ENCODE measurements at regions not wholly inside any gene's neighbourhood (a gene's known extent, or its start where the extent isn't known, plus 50 kb on each side); places are given as distances from the start of the nearest gene placed in this dataset.
A peak's percentile ranks its signal among the peaks of the same experiment; 100 is the strongest.
"Not testable (repeated sequence)": the region's sequence is repeated elsewhere in the genome, so short reads cannot be mapped to it uniquely, and the experiment has no call there.

GRCh38 chr2:236415684-236416444 lies 151.7 kb upstream of the ASB18 start:
- DNase-seq (ENCODE audit: low spot score) = no peak

GRCh38 chr2:236417150-236417549 lies 152.5 kb upstream of the ACKR3 start:
- DNase-seq (ENCODE audit: low spot score) = no peak

- peak; percentile 60 for DNase-seq (ENCODE audit: low spot score)
Observed at GRCh38 chr2:236430584-236430983, 139.0 kb upstream of the ACKR3 start.

DNA sequence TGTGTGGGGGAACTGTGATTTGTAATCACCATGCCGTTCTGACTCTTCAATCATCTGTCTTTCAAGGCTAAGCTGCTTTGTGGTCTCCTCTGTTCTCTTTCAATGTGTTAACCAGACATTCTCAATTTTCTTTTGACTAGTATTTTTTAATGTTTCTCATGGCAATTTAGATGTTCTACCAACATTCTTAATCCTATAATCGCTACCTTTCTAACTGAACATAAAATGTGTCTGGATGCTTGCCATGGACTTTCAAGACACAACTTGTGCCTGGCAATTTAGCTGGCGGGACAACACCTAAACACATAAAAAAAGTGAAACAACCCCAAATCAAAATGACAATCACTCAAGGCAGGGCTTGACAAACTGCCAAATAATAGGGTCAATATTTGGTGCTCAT lies 135.0 kb upstream of the ACKR3 start:
- no peak for DNase-seq (ENCODE audit: low spot score)

DNA sequence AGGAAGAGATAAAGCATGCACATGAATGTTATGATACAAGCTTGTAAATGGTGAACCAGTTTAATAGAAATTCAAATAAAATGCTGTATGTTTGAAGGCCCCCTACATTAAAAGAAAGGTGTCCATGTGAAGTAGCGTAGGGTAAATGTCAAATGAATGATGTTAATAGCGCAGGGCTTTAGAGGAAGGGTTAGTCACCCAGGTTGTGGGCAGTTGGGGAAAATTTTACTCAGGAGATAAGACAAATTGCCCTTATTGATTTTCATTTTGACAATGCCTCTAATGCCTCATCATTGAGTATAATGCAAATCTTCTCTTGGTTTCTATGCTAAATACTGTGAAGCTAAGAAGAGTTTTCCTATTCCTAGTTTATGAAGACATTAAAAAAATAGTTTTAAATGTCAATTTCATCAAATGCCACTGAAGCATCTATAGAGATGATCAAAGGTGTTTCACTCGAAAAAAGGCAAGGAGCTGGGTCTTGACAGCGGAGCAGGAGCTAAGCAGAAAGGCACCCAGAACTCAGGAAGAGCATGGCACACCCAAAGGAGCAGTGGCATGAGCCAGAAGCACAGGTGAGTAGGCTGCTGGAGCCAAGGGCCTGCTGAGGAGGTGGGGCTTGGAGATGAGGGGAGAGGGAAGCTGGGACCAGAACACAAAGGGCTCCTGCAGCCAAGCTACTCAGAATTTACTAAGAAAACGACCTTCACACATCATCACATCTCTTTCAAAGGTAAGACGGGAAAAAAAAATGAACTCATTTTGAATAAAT lies 129.3 kb upstream of the ACKR3 start:
- DNase-seq (ENCODE audit: low spot score) = no peak

GRCh38 chr2:236444187-236444586 lies 125.4 kb upstream of the ACKR3 start:
- DNase-seq (ENCODE audit: low spot score) = no peak

DNA sequence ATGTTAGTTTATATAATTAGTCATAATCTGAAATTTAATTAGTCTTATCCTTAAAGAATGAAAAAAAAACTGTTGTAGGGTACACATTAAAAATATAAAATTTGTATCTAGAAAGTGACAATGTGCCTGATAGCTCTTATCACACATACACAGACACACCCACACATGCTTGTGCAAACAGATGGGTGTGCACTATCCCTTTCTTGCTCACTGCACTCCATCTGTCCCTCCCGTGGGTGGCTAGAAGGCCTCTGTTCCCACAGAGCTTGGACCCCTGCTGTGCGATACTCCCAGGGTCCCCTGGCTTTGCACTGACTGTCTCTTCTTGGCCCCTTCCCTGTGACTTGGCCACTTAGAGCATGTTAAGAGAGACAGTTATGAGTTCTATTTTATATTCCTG lies 123.9 kb upstream of the ACKR3 start:
- no peak for DNase-seq (ENCODE audit: low spot score)

DNA sequence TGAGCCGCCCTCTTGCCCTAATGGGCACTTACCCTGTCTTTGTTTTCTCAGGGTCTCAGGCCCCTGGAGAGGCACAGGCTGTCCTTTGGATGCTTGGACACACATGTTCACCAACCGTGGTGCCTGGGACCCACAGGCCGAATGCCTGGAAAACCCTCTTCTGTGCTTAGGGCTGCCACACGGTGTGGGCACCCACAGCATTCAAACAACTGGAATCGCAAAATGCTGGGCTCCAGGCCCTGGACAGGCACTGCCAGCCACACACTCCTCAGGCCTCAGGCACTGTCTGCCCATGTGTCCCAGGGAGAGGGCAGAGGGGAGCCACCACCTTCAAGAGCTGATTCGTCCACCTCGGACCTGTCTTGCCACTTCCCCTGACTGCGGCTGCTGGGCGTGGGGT lies 123.1 kb upstream of the ACKR3 start:
- no peak for DNase-seq (ENCODE audit: low spot score)

DNA sequence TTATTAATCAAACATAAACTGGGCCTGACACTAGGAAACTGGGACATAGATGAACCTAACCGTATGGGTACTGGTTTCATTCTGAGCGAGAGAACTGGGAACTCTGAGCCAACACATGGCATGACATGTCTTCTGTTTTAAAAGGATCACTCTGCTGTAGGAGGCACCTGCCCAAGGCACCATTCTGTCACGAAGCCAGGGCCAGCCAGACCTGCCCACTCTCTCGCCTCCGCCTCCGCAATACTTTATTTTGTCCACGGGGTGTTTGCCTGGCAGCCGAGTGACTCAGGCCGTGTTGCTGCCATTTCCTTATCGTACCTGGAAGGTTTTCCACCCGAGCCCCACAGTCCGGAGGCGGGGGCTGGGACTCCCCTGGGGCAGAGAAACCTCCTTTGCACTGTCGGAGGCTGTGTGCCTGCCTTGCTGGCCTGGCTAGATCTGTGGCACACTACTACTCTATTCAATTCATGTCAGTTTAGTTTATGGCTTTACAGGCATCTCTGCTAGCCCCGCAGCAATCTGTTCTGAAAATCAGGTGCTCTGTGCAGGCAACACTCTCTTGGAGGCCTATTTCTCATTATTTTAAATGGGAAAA lies 120.4 kb upstream of the ACKR3 start:
- DNase-seq (ENCODE audit: low spot score) = no peak

DNA sequence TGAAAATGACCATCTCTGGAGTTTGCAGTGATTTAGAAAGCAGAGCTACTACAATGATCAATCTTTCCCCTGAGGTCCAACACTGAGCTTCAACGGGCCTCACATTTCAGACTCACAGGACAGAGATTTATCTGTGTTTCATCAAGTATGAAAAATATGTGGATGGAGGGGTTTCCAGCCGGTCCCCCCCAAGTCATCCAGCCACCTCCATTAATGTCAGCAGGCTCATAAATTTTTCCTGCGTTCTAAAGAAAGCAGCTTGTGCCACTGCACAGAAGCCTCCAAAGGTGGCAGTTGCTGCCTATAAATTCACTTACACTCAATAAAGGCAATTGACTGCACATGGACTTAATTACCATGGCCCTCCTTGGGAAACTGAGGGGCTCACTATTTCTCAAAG lies 117.4 kb upstream of the ACKR3 start:
- DNase-seq (ENCODE audit: low spot score) = no peak

GRCh38 chr2:236454076-236454475 lies 115.5 kb upstream of the ACKR3 start:
- no peak for DNase-seq (ENCODE audit: low spot score)

DNA sequence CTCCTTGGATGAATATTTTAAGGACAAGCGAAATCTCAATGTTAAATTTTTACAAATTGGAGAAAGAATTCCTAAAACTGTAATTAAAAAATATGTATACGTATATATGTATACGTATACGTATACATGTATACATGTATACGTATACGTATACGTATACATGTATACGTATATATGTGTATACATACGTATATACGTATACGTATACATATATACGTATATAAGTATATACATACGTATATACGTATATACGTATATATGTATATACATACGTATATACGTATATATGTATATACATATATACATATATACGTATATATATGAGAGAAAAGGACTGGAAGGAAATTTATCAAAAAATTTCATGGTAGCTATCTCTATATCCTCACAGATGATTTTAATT lies 110.2 kb upstream of the ACKR3 start:
- no peak for DNase-seq (ENCODE audit: low spot score)

DNA sequence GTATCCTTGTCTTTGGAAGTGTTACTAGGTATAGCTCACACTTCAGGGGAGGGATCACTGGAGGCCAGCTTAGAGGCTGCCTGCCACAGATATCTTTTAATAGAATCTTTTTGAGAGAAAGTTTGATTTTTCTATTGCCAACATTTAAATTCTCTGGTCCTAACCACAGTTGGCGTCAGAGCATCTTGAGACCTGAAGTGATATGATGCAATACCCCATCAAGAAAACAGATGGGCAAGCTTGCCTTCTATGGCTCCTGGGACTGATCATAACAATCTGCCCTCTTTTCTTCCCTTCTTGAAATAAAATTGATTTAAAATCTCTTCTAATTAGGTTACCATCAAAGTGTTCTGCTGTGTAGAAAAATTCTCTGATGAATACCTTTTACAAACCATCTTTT lies 105.5 kb upstream of the ACKR3 start:
- DNase-seq (ENCODE audit: low spot score) = no peak

DNA sequence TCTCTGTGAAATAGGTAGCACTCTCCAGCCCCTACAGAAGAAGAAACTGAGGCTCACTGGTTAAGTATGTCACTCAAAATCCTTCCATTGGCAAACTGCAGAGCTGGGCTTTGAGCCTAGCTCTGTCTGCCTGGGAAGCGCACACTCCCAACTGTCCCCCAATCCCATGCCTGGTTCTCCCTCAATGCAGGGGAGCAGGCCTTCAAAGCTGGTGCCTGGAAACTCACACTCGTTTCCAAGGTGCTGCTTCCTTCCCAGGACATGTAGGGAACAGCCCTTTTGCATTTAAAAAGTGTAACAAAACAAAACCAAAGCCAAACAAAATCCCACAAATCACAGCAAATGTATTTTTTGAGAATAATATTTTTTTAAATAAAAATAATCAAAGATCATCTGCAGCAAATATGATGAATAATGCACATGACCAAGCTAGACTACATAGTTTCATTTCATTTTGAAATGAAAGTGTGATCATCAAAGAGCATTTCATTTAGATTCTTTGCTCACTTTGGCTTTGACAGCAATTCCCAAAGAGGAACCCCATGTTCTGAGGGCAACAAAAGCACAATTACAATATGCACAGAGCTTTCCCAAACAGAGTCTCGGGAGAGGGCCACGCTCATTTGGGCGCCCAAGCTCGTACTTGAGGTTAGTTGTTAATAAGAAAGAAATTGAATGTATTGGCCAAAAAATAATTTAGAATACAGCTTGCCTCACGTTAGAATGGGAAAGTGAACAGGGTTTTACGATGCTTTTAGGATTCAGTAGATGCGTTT lies 96.7 kb upstream of the ACKR3 start:
- DNase-seq (ENCODE audit: low spot score) = peak; percentile 74

DNA sequence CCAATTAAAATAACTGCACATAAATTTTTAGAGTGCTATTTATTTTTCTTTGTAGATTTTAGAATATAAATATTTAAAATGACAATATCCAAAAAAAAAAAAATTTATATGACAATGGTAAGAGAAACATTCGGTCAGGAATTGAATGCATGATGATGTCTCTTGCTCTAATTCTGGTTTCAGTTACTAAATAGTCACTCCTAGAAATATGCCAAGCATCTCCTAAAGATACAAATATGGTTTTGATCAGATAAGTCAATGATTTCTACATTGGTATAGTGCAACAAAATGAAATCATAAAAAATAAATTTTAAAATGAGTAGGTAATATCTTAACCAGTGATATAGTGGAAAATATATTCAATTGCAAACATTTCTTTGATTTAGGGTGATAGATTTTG lies 95.9 kb upstream of the ACKR3 start:
- no peak for DNase-seq (ENCODE audit: low spot score)

- DNase-seq (ENCODE audit: low spot score) = no peak
Observed at GRCh38 chr2:236479814-236480213, 89.8 kb upstream of the ACKR3 start.

DNA sequence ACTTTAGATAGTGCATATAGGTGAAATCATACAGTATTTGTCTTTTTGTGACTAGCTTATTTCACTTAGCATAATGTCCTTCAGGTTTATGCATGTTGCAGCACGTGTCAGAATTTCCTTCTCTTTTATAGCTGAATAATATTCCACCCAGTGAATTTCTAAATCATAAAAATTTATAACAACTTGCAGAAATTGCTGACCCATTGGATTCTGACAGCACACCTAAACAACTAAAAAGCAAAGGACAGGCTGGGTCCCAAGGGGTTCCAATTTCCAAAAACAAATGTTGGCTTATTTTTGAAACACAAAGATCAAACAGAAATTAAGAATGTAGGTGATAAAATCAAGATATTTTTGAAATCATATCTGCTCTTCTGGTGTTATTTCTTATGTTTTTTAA lies 86.5 kb upstream of the ACKR3 start:
- no peak for DNase-seq (ENCODE audit: low spot score)

- DNase-seq (ENCODE audit: low spot score) = peak; percentile 44
Observed at GRCh38 chr2:236485519-236485918, 84.1 kb upstream of the ACKR3 start.

- not testable (repeated sequence) for DNase-seq (ENCODE audit: low spot score)
Observed at GRCh38 chr2:236489083-236489482, 80.5 kb upstream of the ACKR3 start.

DNA sequence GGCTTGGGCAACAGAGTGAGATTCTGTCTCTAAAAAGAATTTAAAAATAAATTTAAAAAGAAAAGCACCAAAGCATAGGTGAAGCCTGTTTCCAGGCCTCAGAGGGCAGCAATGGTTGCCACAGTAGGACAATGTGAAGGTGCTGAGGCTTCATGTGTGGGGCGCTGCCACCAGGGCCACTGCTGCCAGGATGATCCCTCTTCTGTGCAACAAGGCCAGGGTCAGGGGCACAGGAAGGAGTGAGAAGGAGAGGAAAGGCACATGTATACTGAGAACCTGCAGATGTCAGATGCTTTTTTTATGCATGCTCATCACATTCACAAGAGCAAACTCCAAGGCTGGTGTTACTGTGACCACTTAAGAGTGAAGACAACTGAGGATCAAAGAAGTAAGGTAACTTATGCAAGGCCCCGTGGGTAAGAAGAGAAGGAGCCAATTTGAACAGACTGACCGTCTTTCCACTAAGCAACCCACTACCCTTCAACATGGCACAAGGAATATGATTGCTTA lies 79.7 kb upstream of the ACKR3 start:
- no peak for DNase-seq (ENCODE audit: low spot score)

DNA sequence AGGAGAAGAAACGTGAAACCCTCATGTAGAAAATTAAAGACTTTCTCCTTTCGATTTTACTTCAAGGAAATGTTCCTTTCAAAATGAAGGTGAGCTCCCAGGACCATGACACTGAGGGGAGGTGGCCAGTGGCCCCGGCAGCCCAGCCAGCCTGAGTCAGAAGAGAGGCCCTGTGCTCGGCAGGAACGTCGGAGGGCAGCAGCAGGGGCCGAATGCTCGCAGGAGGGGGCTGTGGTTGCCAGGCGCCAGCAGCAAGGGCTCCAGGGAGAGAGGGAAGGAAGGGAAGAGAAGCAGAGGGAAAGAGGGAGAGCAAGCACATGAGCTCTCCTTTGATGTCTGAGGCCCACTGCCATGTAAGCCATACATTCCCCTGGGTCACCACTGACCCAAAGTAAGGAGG lies 73.3 kb upstream of the ACKR3 start:
- DNase-seq (ENCODE audit: low spot score) = no peak

DNA sequence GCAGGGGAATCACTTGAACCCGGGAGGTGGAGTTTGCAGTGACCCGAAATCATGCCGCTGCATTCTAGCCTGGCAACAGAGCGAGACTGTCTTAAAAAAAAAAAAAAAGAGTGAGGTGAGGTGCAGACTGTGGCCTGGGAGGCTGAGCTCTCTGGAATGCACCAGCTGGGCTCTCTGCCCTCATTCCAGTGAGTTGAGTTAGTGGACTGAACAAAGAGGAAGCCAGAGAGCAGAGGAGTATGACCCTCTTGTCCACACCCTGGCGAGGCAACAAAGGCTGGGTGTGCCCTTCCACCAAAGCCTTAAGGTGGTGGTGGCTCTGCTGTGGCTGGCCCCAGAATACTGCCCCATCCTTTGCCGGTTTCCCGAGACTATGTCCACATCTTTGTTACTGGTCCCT lies 71.3 kb upstream of the ACKR3 start:
- DNase-seq (ENCODE audit: low spot score) = peak; percentile 39
